Thoracic aorta (tissue), 2 donors: ENCODE measurements at regions not wholly inside any gene's neighbourhood (a gene's known extent, or its start where the extent isn't known, plus 50 kb on each side); places are given as distances from the start of the nearest gene placed in this dataset.

Experiments
- ATAC-seq: fragments of 150-250 bp; one replicate; pipeline ENCODE4 v1.8.0; 2017; ENCODE audit warnings: low read depth; ENCODE audit not compliant: insufficient number of reproducible peaks, low FRiP score
- DNase-seq: peaks from one replicate; pipeline ENCODE4 v3.0.0-alpha.2; 2020; ENCODE audit warnings: low spot score
- H3K27ac ChIP-seq, 2 donors: fragments of 200-600 bp; sonication (generic); 1 replicate in 1 of 2; 2 replicates in 1 of 2; pipeline ENCODE4 v1.5.1; 2016; ENCODE audit warnings: mild to moderate bottlenecking in 2 of 2, moderate library complexity in 2 of 2
- H3K27me3 ChIP-seq: fragments of 200-600 bp; sonication (generic); replicated peaks from 2 replicates; pipeline ENCODE4 v1.6.0; 2016; ENCODE audit warnings: mild to moderate bottlenecking; ENCODE audit not compliant: insufficient read depth
- H3K36me3 ChIP-seq: fragments of 200-600 bp; sonication (generic); one replicate; pipeline ENCODE4 v1.5.1; 2016
- H3K4me1 ChIP-seq, 2 donors: fragments of 200-600 bp; sonication (generic); 1 replicate in 1 of 2; 2 replicates in 1 of 2; pipeline versions ENCODE4 v1.5.1 to v1.6.0; 2016; ENCODE audit warnings: low read depth in 2 of 2, mild to moderate bottlenecking in 1 of 2; ENCODE audit not compliant: control insufficient read depth in 1 of 2
- H3K4me3 ChIP-seq: fragments of 200-600 bp; sonication (generic); 2 replicates; pipeline ENCODE4 v1.5.1; 2016; ENCODE audit warnings: mild to moderate bottlenecking
- H3K9me3 ChIP-seq: fragments of 200-600 bp; sonication (generic); 2 replicates; pipeline ENCODE4 v1.5.1; 2016
- CTCF ChIP-seq: fragments of 200-600 bp; sonication (generic); IDR thresholded peaks from one replicate; pipeline ENCODE4 v1.5.1; 2019; ENCODE audit warnings: antibody characterized with exemption

GRCh38 chr15:95565690-95566089 is 764.8 kb upstream of the NR2F2 start:
- TF ChIP-seq CTCF: no peak
- no peak for DNase-seq
- no peaks in the 10 kb centered on the region for H3K9me3 ChIP-seq
- H3K27ac ChIP-seq: no peak overlapping the region
- H3K36me3 ChIP-seq: no peaks in the 10 kb centered on the region
- H3K27me3 ChIP-seq: no peaks in the 10 kb centered on the region
- H3K4me1 ChIP-seq: no peaks in the 10 kb centered on the region
- ATAC-seq: no peak
- no peak overlapping the region for H3K4me3 ChIP-seq

- no peaks in the 10 kb centered on the region for H3K4me1 ChIP-seq
- H3K36me3 ChIP-seq: no peaks in the 10 kb centered on the region
- no peak overlapping the region for H3K27ac ChIP-seq
- no peak for TF ChIP-seq CTCF
- H3K27me3 ChIP-seq: no peaks in the 10 kb centered on the region
- no peaks in the 10 kb centered on the region for H3K9me3 ChIP-seq
- H3K4me3 ChIP-seq: no peak overlapping the region
- DNase-seq (no peak), ATAC-seq (no peak)
Observed at GRCh38 chr15:95567686-95568085, 762.8 kb upstream of the NR2F2 start.

GRCh38 chr15:95574053-95574452 is 756.4 kb upstream of the NR2F2 start:
- TF ChIP-seq CTCF: no peak
- Histone ChIP-seq H3K4me1 (no peaks in the 10 kb centered on the region), H3K36me3 (no peaks in the 10 kb centered on the region), H3K4me3 (no peak overlapping the region), H3K9me3 (no peaks in the 10 kb centered on the region), H3K27me3 (no peaks in the 10 kb centered on the region), H3K27ac (no peak overlapping the region)
- ATAC-seq (no peak), DNase-seq (no peak)

- Histone ChIP-seq H3K9me3 (no peaks in the 10 kb centered on the region), H3K27me3 (no peaks in the 10 kb centered on the region), H3K27ac (no peak overlapping the region), H3K4me1 (no peaks in the 10 kb centered on the region), H3K36me3 (no peaks in the 10 kb centered on the region), H3K4me3 (no peak overlapping the region)
- TF ChIP-seq CTCF: no peak
- ATAC-seq (no peak), DNase-seq (no peak)
Observed at GRCh38 chr15:95577927-95578326, 752.6 kb upstream of the NR2F2 start.

- no peak overlapping the region for H3K4me3 ChIP-seq
- no peaks in the 10 kb centered on the region for H3K4me1 ChIP-seq
- no peak overlapping the region for H3K27ac ChIP-seq
- H3K27me3 ChIP-seq: no peaks in the 10 kb centered on the region
- ATAC-seq (no peak), DNase-seq (no peak)
- no peaks in the 10 kb centered on the region for H3K9me3 ChIP-seq
- no peak for TF ChIP-seq CTCF
- H3K36me3 ChIP-seq: no peaks in the 10 kb centered on the region
Observed at GRCh38 chr15:95580121-95580520, 750.4 kb upstream of the NR2F2 start.
